Choroid plexus epithelial cell (primary cell): ENCODE measurements at regions not wholly inside any gene's neighbourhood (a gene's known extent, or its start where the extent isn't known, plus 50 kb on each side); places are given as distances from the start of the nearest gene placed in this dataset.

Source experiments
- DNase-seq: peaks from one replicate; pipeline ENCODE4 v3.0.0-alpha.2; 2010; ENCODE audit warnings: low read depth
- H3K4me3 ChIP-seq: 2 replicates; pipeline ENCODE4 v1.5.1; 2011; ENCODE audit warnings: low read depth, mild to moderate bottlenecking, control low read depth, low read length, moderate library complexity
- TF ChIP-seq, protein P1 (sequence below): conservative IDR thresholded peaks from 2 replicates; pipeline ENCODE4 v1.5.1; 2011; ENCODE audit warnings: low read depth, mild to moderate bottlenecking, control low read depth, inconsistent platforms, low read length, moderate library complexity

DNA sequence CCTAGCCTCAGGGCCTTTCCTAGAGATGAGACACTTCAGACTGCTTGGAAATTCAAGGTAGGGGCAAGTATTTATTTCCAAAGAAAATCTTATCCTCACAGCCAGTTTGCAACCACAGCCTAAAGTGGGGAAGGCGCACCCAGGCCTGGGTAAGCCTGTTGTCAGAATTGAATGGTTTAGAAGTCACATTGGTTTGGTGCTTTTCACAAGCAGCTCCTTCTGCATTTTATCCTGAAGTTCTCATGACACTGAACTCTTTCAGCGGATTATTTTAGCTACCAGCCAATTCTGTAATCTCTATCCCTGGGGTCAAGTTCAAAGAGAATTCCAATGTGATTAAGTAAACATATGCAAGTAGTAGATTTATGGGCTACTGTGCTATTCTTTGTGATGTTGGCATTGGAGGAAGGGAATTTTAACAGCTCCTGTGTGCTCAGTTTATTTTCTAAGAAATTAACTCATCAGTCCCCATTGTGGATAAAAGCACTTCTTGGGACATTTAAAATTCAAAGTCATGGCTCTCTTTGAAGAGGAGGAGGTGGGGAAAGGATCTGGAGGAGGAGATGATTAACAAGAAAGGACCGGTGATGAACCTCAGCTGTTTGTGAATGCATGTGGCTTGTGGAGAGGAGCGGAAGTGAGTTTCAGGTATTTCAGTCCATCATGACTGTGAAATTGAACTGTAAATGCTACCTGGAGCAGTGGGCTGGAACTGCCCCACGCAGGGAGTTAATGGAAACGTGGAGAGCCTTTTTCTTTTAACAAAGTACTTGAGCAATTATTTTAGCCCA, 90.2 kb upstream of the CACUL1 start:
- TF ChIP-seq, protein P1, sequence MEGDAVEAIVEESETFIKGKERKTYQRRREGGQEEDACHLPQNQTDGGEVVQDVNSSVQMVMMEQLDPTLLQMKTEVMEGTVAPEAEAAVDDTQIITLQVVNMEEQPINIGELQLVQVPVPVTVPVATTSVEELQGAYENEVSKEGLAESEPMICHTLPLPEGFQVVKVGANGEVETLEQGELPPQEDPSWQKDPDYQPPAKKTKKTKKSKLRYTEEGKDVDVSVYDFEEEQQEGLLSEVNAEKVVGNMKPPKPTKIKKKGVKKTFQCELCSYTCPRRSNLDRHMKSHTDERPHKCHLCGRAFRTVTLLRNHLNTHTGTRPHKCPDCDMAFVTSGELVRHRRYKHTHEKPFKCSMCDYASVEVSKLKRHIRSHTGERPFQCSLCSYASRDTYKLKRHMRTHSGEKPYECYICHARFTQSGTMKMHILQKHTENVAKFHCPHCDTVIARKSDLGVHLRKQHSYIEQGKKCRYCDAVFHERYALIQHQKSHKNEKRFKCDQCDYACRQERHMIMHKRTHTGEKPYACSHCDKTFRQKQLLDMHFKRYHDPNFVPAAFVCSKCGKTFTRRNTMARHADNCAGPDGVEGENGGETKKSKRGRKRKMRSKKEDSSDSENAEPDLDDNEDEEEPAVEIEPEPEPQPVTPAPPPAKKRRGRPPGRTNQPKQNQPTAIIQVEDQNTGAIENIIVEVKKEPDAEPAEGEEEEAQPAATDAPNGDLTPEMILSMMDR = no peak
- peak; percentile 50 for DNase-seq
- H3K4me3 ChIP-seq = no peak overlapping the region

DNA sequence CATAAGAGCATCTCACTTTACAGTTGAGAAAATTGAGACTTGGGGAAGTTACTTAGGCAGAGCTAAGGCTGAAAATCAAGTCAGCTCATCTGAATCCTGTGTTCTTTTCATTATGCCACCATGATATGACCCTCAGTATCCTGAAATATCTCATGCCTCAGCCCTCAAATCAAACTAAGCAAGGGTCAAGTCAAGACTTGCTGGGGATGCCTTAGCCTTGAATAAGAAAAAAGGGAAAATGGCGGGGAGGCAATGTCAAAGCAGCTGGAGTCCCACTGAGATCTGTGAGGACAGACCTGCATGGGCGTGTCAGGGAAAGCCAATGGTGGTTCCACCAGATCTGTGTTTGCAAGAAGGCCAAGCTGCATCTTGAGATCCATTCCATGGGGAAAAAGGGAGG, 91.0 kb upstream of the CACUL1 start:
- H3K4me3 ChIP-seq = no peak overlapping the region
- TF ChIP-seq, protein P1 = no peak
- no peak for DNase-seq

DNA sequence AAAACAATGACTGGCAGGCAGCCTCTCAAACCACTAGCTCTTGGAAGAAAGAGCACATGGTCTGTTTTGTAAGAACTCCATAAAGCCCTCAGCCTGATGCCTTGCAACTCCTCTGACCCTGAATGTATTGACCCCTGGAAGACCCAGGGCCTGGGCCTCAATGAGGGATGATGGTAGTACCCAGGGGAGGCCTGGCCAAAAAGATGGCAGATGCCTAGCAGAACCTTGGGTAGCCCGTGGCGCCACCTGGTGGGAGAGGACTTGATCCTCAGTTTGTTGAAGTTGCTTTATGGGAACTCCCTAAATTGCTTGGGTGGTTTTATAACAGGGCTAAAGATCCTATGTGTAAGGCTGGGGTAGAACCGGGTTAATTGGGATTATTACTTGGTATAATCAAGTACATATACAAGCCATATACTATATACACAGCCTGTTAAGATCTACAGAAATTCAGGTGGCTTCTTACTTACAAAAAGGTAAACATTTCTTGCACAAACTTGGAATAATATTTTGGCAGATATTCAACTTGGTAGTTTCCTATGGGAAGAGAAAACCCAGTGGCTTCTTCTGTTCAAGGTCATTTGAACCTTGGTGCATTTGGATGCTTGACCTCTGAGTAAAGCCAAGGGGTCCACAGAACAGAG, 95.8 kb upstream of the CACUL1 start:
- TF ChIP-seq, protein P1 = peak; percentile 88
- H3K4me3 ChIP-seq = no peak overlapping the region
- DNase-seq = peak; percentile 77

DNA sequence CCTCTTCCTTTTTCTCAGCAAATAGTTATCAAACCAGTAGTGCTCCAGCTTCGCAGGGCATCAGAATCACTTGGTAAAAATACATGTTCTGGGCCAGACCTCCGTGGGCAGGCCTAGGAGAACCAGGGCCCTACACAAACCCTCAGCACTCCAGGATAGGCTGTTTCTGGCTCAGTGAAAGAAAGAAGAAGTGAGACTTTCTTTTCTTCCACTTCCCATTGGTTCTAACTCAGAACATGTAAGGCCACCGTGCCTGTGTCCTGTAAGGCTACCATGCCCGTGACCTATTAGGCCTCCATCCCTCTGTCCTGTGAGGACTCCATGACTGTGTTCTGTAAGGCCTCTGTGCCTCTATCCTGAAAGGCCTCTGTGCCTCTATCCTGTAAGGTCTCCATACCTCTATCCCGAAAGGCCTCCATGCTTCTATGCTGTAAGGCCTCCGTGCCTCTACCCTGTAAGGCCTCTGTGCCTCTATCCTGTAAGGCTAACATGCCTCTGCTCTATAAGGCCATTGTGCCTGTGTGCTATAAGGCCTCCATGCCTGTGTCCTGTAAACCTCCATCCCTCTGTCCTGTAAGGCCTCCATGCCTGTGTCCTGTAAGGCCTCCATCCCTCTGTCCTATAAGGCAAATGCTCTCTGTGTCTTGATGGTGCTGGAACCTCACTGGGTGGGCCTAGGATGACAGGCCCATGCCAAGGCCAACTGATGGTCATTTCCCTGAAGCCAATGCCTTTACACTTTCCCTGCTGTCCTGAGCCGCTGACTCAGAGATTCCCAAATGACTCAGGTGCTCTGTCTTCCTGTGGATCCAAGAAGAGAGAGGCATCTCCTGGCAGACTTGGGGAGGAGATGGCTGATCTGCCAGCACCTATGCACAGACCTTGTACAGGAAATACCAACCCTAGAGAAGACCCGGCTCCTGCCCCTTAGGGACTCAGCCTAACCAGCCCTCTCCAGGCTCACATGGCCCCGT, 96.6 kb upstream of the CACUL1 start:
- TF ChIP-seq, protein P1 = no peak
- DNase-seq = no peak
- no peak overlapping the region for H3K4me3 ChIP-seq

DNA sequence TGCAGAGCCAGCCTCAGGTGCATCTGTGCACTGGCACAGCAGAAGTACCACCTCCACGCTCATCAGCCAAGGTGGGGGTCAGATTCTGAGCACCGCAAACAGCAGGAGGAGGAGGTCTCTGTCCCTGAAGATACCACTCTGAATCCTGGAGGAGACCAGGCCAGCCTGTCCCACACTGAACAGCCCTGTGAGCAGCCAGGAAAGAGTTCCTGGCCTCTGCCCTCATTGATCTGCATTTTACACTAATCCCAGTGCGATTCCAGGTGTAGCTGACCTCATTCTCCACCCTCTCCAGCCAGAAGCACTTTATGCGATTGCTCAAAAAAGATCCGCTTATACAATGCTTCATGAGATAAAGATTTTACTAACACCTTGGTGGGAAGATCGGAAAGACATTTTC, 99.1 kb upstream of the CACUL1 start:
- TF ChIP-seq, protein P1 = no peak
- DNase-seq = no peak
- H3K4me3 ChIP-seq = no peak overlapping the region

DNA sequence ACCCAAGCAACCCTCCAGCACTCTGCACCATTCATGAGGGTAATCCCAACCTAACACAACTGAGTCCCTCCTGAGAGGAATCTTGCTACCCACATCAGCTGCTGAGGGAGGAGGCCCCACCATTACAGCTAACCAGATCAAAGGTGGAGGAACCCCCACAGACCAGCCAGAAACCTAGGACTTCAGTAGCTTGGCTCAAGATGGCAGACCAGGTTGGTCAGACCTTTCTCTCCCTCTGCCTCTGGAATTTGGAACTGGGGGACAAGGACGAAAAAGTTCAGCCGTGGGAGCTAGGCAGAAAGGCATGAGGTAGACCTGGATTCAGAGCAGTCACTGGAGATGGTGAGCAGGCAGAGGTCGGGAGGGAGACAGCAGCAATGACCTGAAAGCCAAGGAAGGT, 101.3 kb upstream of the CACUL1 start:
- TF ChIP-seq, protein P1 = no peak
- no peak for DNase-seq
- no peak overlapping the region for H3K4me3 ChIP-seq
